ENCODE measurements at regions not wholly inside any gene's neighbourhood (a gene's known extent, or its start where the extent isn't known, plus 50 kb on each side); places are given as distances from the start of the nearest gene placed in this dataset.
"Not testable (repeated sequence)": the region's sequence is repeated elsewhere in the genome, so short reads cannot be mapped to it uniquely, and the experiment has no call there.

- H3K36me3 Mint-ChIP-seq (ENCODE audit: low read depth): peaks cover 36% of the 10 kb centered on the region
- peaks cover 12% of the 10 kb centered on the region for H3K27me3 Mint-ChIP-seq (ENCODE audit: low read depth, poor library complexity)
- H3K27ac Mint-ChIP-seq: peak overlapping the region; percentile 83
- H3K9me3 Mint-ChIP-seq: peaks cover 9% of the 10 kb centered on the region
- H3K4me3 Mint-ChIP-seq: peak overlapping the region; percentile 91
- TF ChIP-seq CTCF (IDR thresholded peaks at IDR 0.05): no peak
- DNase-seq: peak; percentile 70
- peaks cover 49% of the 10 kb centered on the region for H3K4me1 Mint-ChIP-seq
Measured at GRCh38 chr17:45584092-45585036, 93.8 kb upstream of the PLEKHM1 start.

- not testable (repeated sequence) for H3K27ac Mint-ChIP-seq
- H3K4me3 Mint-ChIP-seq: peak overlapping the region; percentile 91
- peaks cover 19% of the 10 kb centered on the region for H3K27me3 Mint-ChIP-seq (ENCODE audit: low read depth, poor library complexity)
- peak; percentile 82 for DNase-seq
- H3K4me1 Mint-ChIP-seq: peaks cover 40% of the 10 kb centered on the region
- peaks cover 13% of the 10 kb centered on the region for H3K9me3 Mint-ChIP-seq
- H3K36me3 Mint-ChIP-seq (ENCODE audit: low read depth): peaks cover 42% of the 10 kb centered on the region
- peak; percentile 19 for TF ChIP-seq CTCF (IDR thresholded peaks at IDR 0.05)
Measured at GRCh38 chr17:45585037-45585733, 94.7 kb upstream of the PLEKHM1 start.

GRCh38 chr17:45585794-45586650 is 95.5 kb upstream of the PLEKHM1 start:
- Mint-ChIP-seq H3K27me3 (ENCODE audit: low read depth, poor library complexity) (peaks cover 22% of the 10 kb centered on the region), H3K9me3 (peaks cover 13% of the 10 kb centered on the region), H3K36me3 (ENCODE audit: low read depth) (peaks cover 42% of the 10 kb centered on the region), H3K4me1 (peaks cover 34% of the 10 kb centered on the region), H3K4me3 (peak overlapping the region; percentile 91)
- not testable (repeated sequence) for H3K27ac Mint-ChIP-seq
- DNase-seq: peak; percentile 43

- peaks cover 13% of the 10 kb centered on the region for H3K9me3 Mint-ChIP-seq
- not testable (repeated sequence) for H3K27ac Mint-ChIP-seq, DNase-seq, H3K4me3 Mint-ChIP-seq
- H3K27me3 Mint-ChIP-seq (ENCODE audit: low read depth, poor library complexity): peaks cover 22% of the 10 kb centered on the region
- H3K36me3 Mint-ChIP-seq (ENCODE audit: low read depth): peaks cover 38% of the 10 kb centered on the region
- H3K4me1 Mint-ChIP-seq: peaks cover 28% of the 10 kb centered on the region
Measured at GRCh38 chr17:45586651-45586934, 96.1 kb upstream of the PLEKHM1 start.

- peak; percentile 70 for DNase-seq
- TF ChIP-seq CTCF (IDR thresholded peaks at IDR 0.05): peak; percentile 59
- not testable (repeated sequence) for H3K9me3 Mint-ChIP-seq, H3K4me1 Mint-ChIP-seq, H3K4me3 Mint-ChIP-seq, H3K27ac Mint-ChIP-seq
- peaks cover 29% of the 10 kb centered on the region for H3K27me3 Mint-ChIP-seq (ENCODE audit: low read depth, poor library complexity)
- H3K36me3 Mint-ChIP-seq (ENCODE audit: low read depth): peaks cover 17% of the 10 kb centered on the region
Measured at GRCh38 chr17:45592433-45592923, 102.0 kb upstream of the PLEKHM1 start.

- H3K27me3 Mint-ChIP-seq (ENCODE audit: low read depth, poor library complexity): peaks cover 21% of the 10 kb centered on the region
- not testable (repeated sequence) for H3K36me3 Mint-ChIP-seq (ENCODE audit: low read depth); H3K27ac Mint-ChIP-seq; H3K9me3 Mint-ChIP-seq; H3K4me1 Mint-ChIP-seq; H3K4me3 Mint-ChIP-seq; DNase-seq
Measured at GRCh38 chr17:45596347-45596746, 105.8 kb upstream of the PLEKHM1 start.

GRCh38 chr17:45600052-45601012 is 109.8 kb upstream of the PLEKHM1 start:
- not testable (repeated sequence) for H3K27ac Mint-ChIP-seq; H3K4me1 Mint-ChIP-seq; DNase-seq; H3K36me3 Mint-ChIP-seq (ENCODE audit: low read depth); H3K4me3 Mint-ChIP-seq; H3K9me3 Mint-ChIP-seq
- H3K27me3 Mint-ChIP-seq (ENCODE audit: low read depth, poor library complexity): peaks cover 31% of the 10 kb centered on the region

GRCh38 chr17:45601013-45601412 is 110.5 kb upstream of the PLEKHM1 start:
- H3K27ac Mint-ChIP-seq; H3K4me3 Mint-ChIP-seq; H3K9me3 Mint-ChIP-seq; DNase-seq; H3K36me3 Mint-ChIP-seq (ENCODE audit: low read depth); H3K4me1 Mint-ChIP-seq: not testable (repeated sequence)
- peaks cover 28% of the 10 kb centered on the region for H3K27me3 Mint-ChIP-seq (ENCODE audit: low read depth, poor library complexity)

- DNase-seq; H3K4me1 Mint-ChIP-seq; H3K9me3 Mint-ChIP-seq; H3K27ac Mint-ChIP-seq; H3K4me3 Mint-ChIP-seq; H3K36me3 Mint-ChIP-seq (ENCODE audit: low read depth): not testable (repeated sequence)
- peaks cover 24% of the 10 kb centered on the region for H3K27me3 Mint-ChIP-seq (ENCODE audit: low read depth, poor library complexity)
Measured at GRCh38 chr17:45601605-45602539, 111.4 kb upstream of the PLEKHM1 start.
